ENCODE measurements at regions not wholly inside any gene's neighbourhood (a gene's known extent, or its start where the extent isn't known, plus 50 kb on each side); places are given as distances from the start of the nearest gene placed in this dataset.

- Histone ChIP-seq H2BK120ac (ENCODE audit: low read depth, low read length) (no peak overlapping the region), H3K27ac (ENCODE audit: insufficient read depth, low read length) (no peak overlapping the region), H3K23ac (ENCODE audit: low read depth, low read length) (no peak overlapping the region), H4K5ac (ENCODE audit: low read depth, low read length) (no peak overlapping the region), H2AK9ac (replicated peaks; ENCODE audit: low read depth, low read length, poor library complexity) (no peak overlapping the region), H2BK15ac (ENCODE audit: low read depth, low read length) (no peak overlapping the region), H4K8ac (ENCODE audit: low read depth in 2 of 2, low read length in 2 of 2) (no peak overlapping the region), H3K18ac (ENCODE audit: low read depth, low read length) (no peak overlapping the region), H2BK20ac (ENCODE audit: low read depth, low read length) (no peak overlapping the region), H3K9ac (ENCODE audit: low read depth, low read length) (no peak overlapping the region), H3K4ac (ENCODE audit: low read depth, low read length) (no peak overlapping the region), H3K9me1 (ENCODE audit: insufficient read depth, low read length) (no peaks in the 10 kb centered on the region), H4K20me1 (ENCODE audit: insufficient read depth, low read length) (no peaks in the 10 kb centered on the region), H3K14ac (replicated peaks; ENCODE audit: low read depth, low read length) (no peak overlapping the region), H3K4me2 (ENCODE audit: low read depth, low read length) (no peak overlapping the region), H4K91ac (ENCODE audit: insufficient read depth, low read depth, low read length) (no peak overlapping the region), H3K4me1 (ENCODE audit: control insufficient read depth, insufficient read depth, low read length) (no peaks in the 10 kb centered on the region), H3K36me3 (ENCODE audit: control insufficient read depth, insufficient read depth, low read length) (no peaks in the 10 kb centered on the region), H3K4me3 (ENCODE audit: insufficient read depth, low read depth, low read length) (no peak overlapping the region), H3K56ac (ENCODE audit: extremely low read depth, insufficient read depth, low read length) (no peak overlapping the region), H3K79me1 (ENCODE audit: low read depth in 1 of 2, low read length in 2 of 2) (no peaks in the 10 kb centered on the region), H2BK5ac (ENCODE audit: low read depth, low read length, poor library complexity, severe bottlenecking) (no peak overlapping the region), H3K9me3 (ENCODE audit: control insufficient read depth, insufficient read depth, low read length) (no peaks in the 10 kb centered on the region), H2AK5ac (ENCODE audit: low read depth, low read length) (no peak overlapping the region), H2AFZ (replicated peaks; ENCODE audit: low read length, poor library complexity) (no peak overlapping the region), H3K27me3 (ENCODE audit: control insufficient read depth, insufficient read depth, low read length) (no peaks in the 10 kb centered on the region)
- DNase-seq (peak; percentile 70), ATAC-seq (ENCODE audit: low read depth) (no peak)
- in situ Hi-C loops (cut with MboI; ENCODE audit: low sequenced_read_pairs) (no loop called here), intact Hi-C loops (cut with micrococcal nuclease) (no loop called here), dilution Hi-C loops (cut with HindIII; ENCODE audit: low sequenced_read_pairs, unreplicated experiment) (no loop called here)
- POLR2A ChIA-PET (ENCODE audit: unreplicated experiment): interaction anchor here (0.6 kb wide), 1 partner anchor 40 kb away, joined by 3 read pairs; no protein-coding TSS in a partner anchor
- CTCF ChIA-PET: no interaction called here
- WGBS, 2 experiments (ENCODE audit: extremely low coverage in 2 of 2, insufficient read length in 1 of 2): no CpG with 5 or more reads among the region's 5 CpGs
- TF ChIP-seq BHLHE40 (IDR thresholded peaks at IDR 0.05; ENCODE audit: low read depth, low read length): no peak
- TF ChIP-seq CEBPB (IDR thresholded peaks at IDR 0.05; ENCODE audit: low read depth, low read length): peak; percentile 90
- BruUV-seq (replicated peaks): no TSS peak
Measured at GRCh38 chr2:164151522-164151921, 415.7 kb upstream of the FIGN start.

Measured in IMR-90 (cell line).